ENCODE measurements at regions not wholly inside any gene's neighbourhood (a gene's known extent, or its start where the extent isn't known, plus 50 kb on each side); places are given as distances from the start of the nearest gene placed in this dataset.

- TF ChIP-seq CTCF (IDR thresholded peaks at IDR 0.05) (no peak), POLR2AphosphoS5 (IDR thresholded peaks at IDR 0.05; ENCODE audit: insufficient read depth in 1 of 2, low read depth in 1 of 2) (no peak)
Observed at GRCh38 chr5:19042106-19042505, 945.9 kb downstream of the CDH18 start.

Data from vagina (tissue), 2 donors.